OCI-LY1 (cell line): ENCODE measurements at regions not wholly inside any gene's neighbourhood (a gene's known extent, or its start where the extent isn't known, plus 50 kb on each side); places are given as distances from the start of the nearest gene placed in this dataset.

Experiments
- H2AFZ ChIP-seq: fragments of 200-600 bp; sonication (generic), shearing (Covaris generic); 2 replicates; pipeline ENCODE4 v1.6.0; 2014; ENCODE audit warnings: antibody characterized with exemption, mild to moderate bottlenecking, low read length
- H3F3A ChIP-seq: fragments of 200-600 bp; sonication (generic), shearing (Covaris generic); 2 replicates; pipeline ENCODE4 v1.6.0; 2014; ENCODE audit warnings: mild to moderate bottlenecking, antibody characterized with exemption, low read length, moderate library complexity; ENCODE audit not compliant: insufficient read depth
- H3K27ac ChIP-seq: fragments of 200-600 bp; sonication (generic); 2 replicates; pipeline ENCODE4 v1.5.1; 2014; ENCODE audit warnings: low read length, mixed run types, mild to moderate bottlenecking, low read depth; ENCODE audit not compliant: poor library complexity, severe bottlenecking
- H3K27me3 ChIP-seq: fragments of 200-600 bp; sonication (generic); 2 replicates; pipeline ENCODE4 v1.6.0; 2014; ENCODE audit warnings: antibody characterized with exemption, mild to moderate bottlenecking, low read length, moderate library complexity; ENCODE audit not compliant: insufficient read depth
- H3K36me3 ChIP-seq: fragments of 200-600 bp; sonication (generic); 2 replicates; pipeline ENCODE4 v1.6.1; 2014; ENCODE audit warnings: mild to moderate bottlenecking, antibody characterized with exemption, low read length, moderate library complexity, mixed read lengths; ENCODE audit not compliant: insufficient read depth
- H3K4me1 ChIP-seq: fragments of 200-600 bp; sonication (generic); 2 replicates; pipeline ENCODE4 v1.5.1; 2014; ENCODE audit warnings: mild to moderate bottlenecking, low read length, moderate library complexity; ENCODE audit not compliant: insufficient read depth, severe bottlenecking
- H3K4me2 ChIP-seq: fragments of 200-600 bp; sonication (generic), shearing (Covaris generic); 2 replicates; pipeline ENCODE4 v1.6.1; 2014; ENCODE audit warnings: low read length
- H3K4me3 ChIP-seq: fragments of 200-600 bp; sonication (generic); 2 replicates; pipeline ENCODE4 v1.5.1; 2014; ENCODE audit warnings: low read length, low read depth, mild to moderate bottlenecking, mixed read lengths; ENCODE audit not compliant: poor library complexity, severe bottlenecking
- H3K79me2 ChIP-seq: fragments of 200-600 bp; shearing (Covaris generic); 2 replicates; pipeline ENCODE4 v1.6.1; 2016; ENCODE audit warnings: mixed run types, low read length, mixed read lengths; ENCODE audit not compliant: insufficient read depth
- H3K9ac ChIP-seq: fragments of 200-600 bp; sonication (generic), shearing (Covaris generic); 2 replicates; pipeline ENCODE4 v1.6.1; 2014; ENCODE audit warnings: mild to moderate bottlenecking, low read length, mixed read lengths
- H3K9me2 ChIP-seq: fragments of 200-600 bp; sonication (generic), shearing (Covaris generic); 2 replicates; pipeline ENCODE4 v1.6.1; 2014; ENCODE audit warnings: low read depth, mild to moderate bottlenecking, low read length, mixed read lengths
- H3K9me3 ChIP-seq: fragments of 200-600 bp; shearing (Covaris generic); 2 replicates; pipeline ENCODE4 v1.6.1; 2014; ENCODE audit warnings: low read length, mixed read lengths
- H4K20me1 ChIP-seq: fragments of 200-600 bp; sonication (generic), shearing (Covaris generic); 2 replicates; pipeline ENCODE4 v1.6.0; 2016; ENCODE audit warnings: mild to moderate bottlenecking, low read length; ENCODE audit not compliant: insufficient read depth
- CTCF ChIP-seq: fragments of 200-600 bp; sonication (generic), shearing (Covaris generic); IDR thresholded peaks from 2 replicates; pipeline ENCODE4 v1.5.1; 2017; ENCODE audit warnings: mild to moderate bottlenecking, antibody characterized with exemption, low read length, moderate library complexity, mixed read lengths
- EZH2 ChIP-seq: fragments of 200-600 bp; sonication (generic), shearing (Covaris generic); IDR thresholded peaks from 2 replicates; pipeline ENCODE4 v1.8.0; 2017; ENCODE audit warnings: borderline replicate concordance, mixed run types, mild to moderate bottlenecking, antibody characterized with exemption, low read length, moderate library complexity, mixed read lengths

GRCh38 chr3:79960594-79960993 is 192.8 kb upstream of the ROBO1 start:
- no peaks in the 10 kb centered on the region for H3K9me2 ChIP-seq
- TF ChIP-seq EZH2 (no peak), CTCF (no peak)
- H3K4me3 ChIP-seq: no peak overlapping the region
- H3K79me2 ChIP-seq: no peaks in the 10 kb centered on the region
- H3K9me3 ChIP-seq: peaks cover 6% of the 10 kb centered on the region; the same call in 1 of the 2 replicates
- no peaks in the 10 kb centered on the region for H3K4me1 ChIP-seq
- H4K20me1 ChIP-seq: no peaks in the 10 kb centered on the region
- no peak overlapping the region for H2AFZ ChIP-seq
- no peak overlapping the region for H3K4me2 ChIP-seq
- no peaks in the 10 kb centered on the region for H3K36me3 ChIP-seq
- no peaks in the 10 kb centered on the region for H3K27me3 ChIP-seq
- H3K9ac ChIP-seq: no peak overlapping the region
- H3F3A ChIP-seq: no peaks in the 10 kb centered on the region
- H3K27ac ChIP-seq: no peak overlapping the region

GRCh38 chr3:79957066-79957465 is 189.3 kb upstream of the ROBO1 start:
- H3K9me3 ChIP-seq: no peaks in the 10 kb centered on the region
- TF ChIP-seq CTCF: no peak
- TF ChIP-seq EZH2: no peak
- H3K79me2 ChIP-seq: no peaks in the 10 kb centered on the region
- no peaks in the 10 kb centered on the region for H3K9me2 ChIP-seq
- H2AFZ ChIP-seq: no peak overlapping the region
- H4K20me1 ChIP-seq: no peaks in the 10 kb centered on the region
- no peak overlapping the region for H3K27ac ChIP-seq
- H3K9ac ChIP-seq: no peak overlapping the region
- H3F3A ChIP-seq: no peaks in the 10 kb centered on the region
- H3K4me2 ChIP-seq: no peak overlapping the region
- H3K4me3 ChIP-seq: no peak overlapping the region
- H3K27me3 ChIP-seq: no peaks in the 10 kb centered on the region
- no peaks in the 10 kb centered on the region for H3K36me3 ChIP-seq
- H3K4me1 ChIP-seq: peaks cover 18% of the 10 kb centered on the region

DNA sequence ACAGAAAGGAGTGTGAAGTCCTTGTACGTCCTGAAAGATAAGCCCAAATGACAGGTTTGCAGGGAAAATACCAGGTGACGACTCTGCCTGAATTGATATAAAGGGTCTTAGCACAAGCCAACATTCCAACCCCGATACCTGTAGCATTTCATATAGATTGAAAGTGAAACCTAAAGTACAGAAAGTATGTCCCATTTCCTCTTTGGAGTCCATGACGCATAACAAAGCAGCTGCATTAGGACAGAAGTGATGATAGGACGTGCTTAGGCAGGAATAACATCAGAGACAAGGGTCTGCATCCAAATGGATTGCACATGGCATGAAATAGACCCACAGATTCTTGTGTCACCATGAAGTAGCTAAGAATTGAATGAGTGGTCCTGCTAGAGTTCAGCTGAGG is 187.0 kb upstream of the ROBO1 start:
- Histone ChIP-seq H2AFZ (no peak overlapping the region), H3K9ac (no peak overlapping the region), H3K4me2 (peak overlapping the region; percentile 58), H4K20me1 (no peaks in the 10 kb centered on the region), H3K27ac (no peak overlapping the region), H3K27me3 (no peaks in the 10 kb centered on the region), H3F3A (no peaks in the 10 kb centered on the region), H3K9me2 (no peaks in the 10 kb centered on the region), H3K4me3 (peak overlapping the region; percentile 31), H3K79me2 (no peaks in the 10 kb centered on the region), H3K4me1 (peaks cover 18% of the 10 kb centered on the region), H3K36me3 (no peaks in the 10 kb centered on the region), H3K9me3 (no peaks in the 10 kb centered on the region)
- TF ChIP-seq EZH2: no peak
- no peak for TF ChIP-seq CTCF
